HG02943 (cell line): ENCODE measurements at regions not wholly inside any gene's neighbourhood (a gene's known extent, or its start where the extent isn't known, plus 50 kb on each side); places are given as distances from the start of the nearest gene placed in this dataset.

Experiments
- ATAC-seq: cut with Tn5 transposase; IDR thresholded peaks from one replicate; pipeline ENCODE4 v1.9.1; 2021; ENCODE audit warnings: mild to moderate bottlenecking, low read depth, moderate library complexity; ENCODE audit not compliant: unreplicated experiment

DNA sequence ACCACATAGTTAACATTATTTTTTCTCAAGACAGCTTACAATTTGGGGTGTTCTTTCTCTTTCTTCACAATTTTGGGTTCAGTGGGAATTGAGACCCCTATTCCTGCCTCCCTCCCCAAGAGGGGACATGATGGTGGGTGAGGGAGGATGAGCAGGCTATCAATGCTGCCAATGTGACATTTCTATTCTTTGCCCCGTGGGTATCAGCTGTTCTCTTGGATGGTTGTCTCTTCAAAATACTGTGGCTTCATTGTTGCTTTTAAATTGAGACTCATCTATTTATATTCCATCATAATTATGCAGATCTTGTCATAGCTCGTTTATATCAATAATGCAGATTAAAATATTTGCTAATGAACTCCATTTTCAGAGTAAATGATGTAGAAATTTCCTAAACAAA, 56.5 kb upstream of the ANO4 start:
- no peak for ATAC-seq

DNA sequence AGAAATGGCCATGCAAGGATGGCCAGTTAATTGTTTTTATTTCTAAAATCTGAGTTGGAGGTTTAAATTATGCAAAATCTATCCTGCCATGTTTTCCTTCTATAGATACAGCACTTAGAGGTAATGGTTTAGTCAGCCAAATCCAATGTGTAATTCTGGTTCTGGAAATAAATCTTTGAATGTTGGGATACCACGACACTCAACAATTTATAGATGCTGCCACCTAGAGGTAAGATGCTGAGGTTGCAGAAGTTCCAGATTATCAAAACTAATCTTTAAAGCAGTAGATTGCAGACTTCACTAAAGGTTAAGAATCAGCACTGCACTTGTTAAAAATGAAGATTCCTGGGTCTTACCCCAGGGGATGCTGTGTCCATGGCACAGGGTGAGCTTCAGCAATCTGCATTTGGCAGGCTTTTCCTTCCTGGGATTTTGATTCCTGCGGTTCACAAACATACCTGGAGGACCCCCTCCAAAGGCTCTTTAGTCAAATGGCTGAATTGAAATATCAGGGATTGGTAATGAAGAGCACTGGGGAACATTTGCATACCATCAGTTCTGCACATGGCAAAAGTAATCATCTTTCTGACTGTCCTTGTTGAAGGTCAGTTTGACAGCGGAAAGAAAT, 53.4 kb upstream of the ANO4 start:
- no peak for ATAC-seq

DNA sequence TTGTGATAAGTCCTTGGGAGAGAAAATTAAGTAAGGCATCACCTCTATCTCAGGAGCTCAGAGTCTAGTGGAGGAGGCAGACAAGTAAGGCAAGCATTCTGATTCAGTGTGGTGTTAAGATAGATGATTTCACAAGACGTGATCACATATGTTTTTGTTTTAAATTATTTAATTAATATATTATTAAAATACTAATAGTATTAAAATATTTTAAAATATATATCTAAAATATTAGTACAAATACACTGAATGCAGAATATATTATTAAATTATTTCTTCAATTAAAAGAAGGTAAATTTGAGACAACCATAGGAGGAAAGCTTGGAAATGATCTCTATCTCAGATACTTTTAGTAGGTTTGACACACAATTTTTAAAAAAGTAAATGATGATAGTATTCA, 51.5 kb upstream of the ANO4 start:
- no peak for ATAC-seq
